BLaER1 treated with 17β-estradiol and CSF1 and Interleukin-3, amounts not matched to agents 10 nM and 100 nM (cell line): ENCODE measurements at regions not wholly inside any gene's neighbourhood (a gene's known extent, or its start where the extent isn't known, plus 50 kb on each side); places are given as distances from the start of the nearest gene placed in this dataset.
A peak's percentile ranks its signal among the peaks of the same experiment; 100 is the strongest.

ENCODE experiments used
- H3K27ac ChIP-seq, 11 experiments: shearing (Covaris generic); formaldehyde crosslinking; 2 replicates each; pipeline ENCODE4 v1.8.1; 2022
- H3K27me3 ChIP-seq, 11 experiments: shearing (Covaris generic); formaldehyde crosslinking; 2 replicates each; pipeline ENCODE4 v1.8.1; 2022
- H3K36me3 ChIP-seq, 11 experiments: shearing (Covaris generic); formaldehyde crosslinking; 2 replicates each; pipeline ENCODE4 v1.8.1; 2022
- H3K4me1 ChIP-seq, 10 experiments: shearing (Covaris generic); formaldehyde crosslinking; 2 replicates each; pipeline ENCODE4 v1.8.1; 2022
- H3K4me2 ChIP-seq, 11 experiments: shearing (Covaris generic); formaldehyde crosslinking; 2 replicates each; pipeline ENCODE4 v1.8.1; 2022
- H3K4me3 ChIP-seq, 10 experiments: shearing (Covaris generic); formaldehyde crosslinking; 2 replicates each; pipeline ENCODE4 v1.8.1; 2022
- H3K9ac ChIP-seq, 11 experiments: shearing (Covaris generic); formaldehyde crosslinking; 2 replicates each; pipeline ENCODE4 v1.8.1; 2022
- H3K9me3 ChIP-seq, 11 experiments: shearing (Covaris generic); formaldehyde crosslinking; replicated peaks in 1 of 11; 2 replicates each; pipeline ENCODE4 v1.8.1; 2022
- H4K20me1 ChIP-seq, 11 experiments: shearing (Covaris generic); formaldehyde crosslinking; 2 replicates each; pipeline ENCODE4 v1.8.1; 2022
- Cebpa-rat ChIP-seq, 11 experiments: shearing (Covaris generic); IDR thresholded peaks; 2 replicates each; pipeline ENCODE4 v1.8.1; 2022

GRCh38 chr15:58287891-58288290 is 143.9 kb upstream of the LIPC start:
- Histone ChIP-seq H3K4me1 (peaks cover 0 to 15% (median 1%) of the 10 kb centered on the region in 10 experiments; a peak in 7 of 20 replicates), H3K9me3 (peaks cover 16 to 24% (median 17%) of the 10 kb centered on the region in 11 experiments), H3K36me3 (0 out of 22 replicates have a peak, but pooled peaks cover 0 to 7% (median 0%) of the 10 kb centered on the region in 11 experiments), H3K4me2 (no peak overlapping the region), H3K27me3 (no peaks in the 10 kb centered on the region), H3K9ac (no peak overlapping the region), H4K20me1 (no peaks in the 10 kb centered on the region), H3K27ac (no peak overlapping the region), H3K4me3 (no peak overlapping the region)
- no peak for TF ChIP-seq Cebpa-rat (IDR thresholded peaks at IDR 0.05)

- H3K27ac ChIP-seq, result no peak overlapping the region
- peaks cover 0 to 13% (median 1%) of the 10 kb centered on the region in 10 experiments; a peak in 7 of 20 replicates for H3K4me1 ChIP-seq
- H3K36me3 ChIP-seq, result 0 out of 22 replicates have a peak, but pooled peaks cover 0 to 7% (median 0%) of the 10 kb centered on the region in 11 experiments
- no peak overlapping the region for H3K9ac ChIP-seq
- no peak for TF ChIP-seq Cebpa-rat (IDR thresholded peaks at IDR 0.05)
- H3K27me3 ChIP-seq, result no peaks in the 10 kb centered on the region
- H3K9me3 ChIP-seq, result peaks cover 18 to 31% (median 24%) of the 10 kb centered on the region in 11 experiments
- no peaks in the 10 kb centered on the region for H4K20me1 ChIP-seq
- H3K4me2 ChIP-seq, result no peak overlapping the region
- no peak overlapping the region for H3K4me3 ChIP-seq
Measured at GRCh38 chr15:58288592-58288991, 143.2 kb upstream of the LIPC start.

- no peak overlapping the region for H3K4me2 ChIP-seq
- H3K27ac ChIP-seq, result no peak overlapping the region
- no peaks in the 10 kb centered on the region for H4K20me1 ChIP-seq
- H3K4me1 ChIP-seq, result peaks cover 0 to 20% (median 5%) of the 10 kb centered on the region in 10 experiments; a peak in 11 of 20 replicates
- no peaks in the 10 kb centered on the region for H3K27me3 ChIP-seq
- 0 out of 22 replicates have a peak, but pooled peaks cover 0 to 7% (median 0%) of the 10 kb centered on the region in 11 experiments for H3K36me3 ChIP-seq
- no peak overlapping the region for H3K9ac ChIP-seq
- H3K9me3 ChIP-seq, result peaks cover 20 to 42% (median 30%) of the 10 kb centered on the region in 11 experiments
- no peak for TF ChIP-seq Cebpa-rat (IDR thresholded peaks at IDR 0.05)
- H3K4me3 ChIP-seq, result no peak overlapping the region
Measured at GRCh38 chr15:58291848-58292247, 139.9 kb upstream of the LIPC start.

GRCh38 chr15:58292751-58293175 is 139.0 kb upstream of the LIPC start:
- TF ChIP-seq Cebpa-rat (IDR thresholded peaks at IDR 0.05), result no peak
- Histone ChIP-seq H3K27ac (no peak overlapping the region), H3K4me1 (peaks cover 0 to 20% (median 11%) of the 10 kb centered on the region in 10 experiments; a peak in 16 of 20 replicates), H3K36me3 (0 out of 22 replicates have a peak, but pooled peaks cover 0 to 7% (median 0%) of the 10 kb centered on the region in 11 experiments), H3K9me3 (peaks cover 20 to 51% (median 34%) of the 10 kb centered on the region in 11 experiments), H3K4me2 (no peak overlapping the region), H3K9ac (no peak overlapping the region), H3K4me3 (no peak overlapping the region), H4K20me1 (no peaks in the 10 kb centered on the region), H3K27me3 (no peaks in the 10 kb centered on the region)

DNA sequence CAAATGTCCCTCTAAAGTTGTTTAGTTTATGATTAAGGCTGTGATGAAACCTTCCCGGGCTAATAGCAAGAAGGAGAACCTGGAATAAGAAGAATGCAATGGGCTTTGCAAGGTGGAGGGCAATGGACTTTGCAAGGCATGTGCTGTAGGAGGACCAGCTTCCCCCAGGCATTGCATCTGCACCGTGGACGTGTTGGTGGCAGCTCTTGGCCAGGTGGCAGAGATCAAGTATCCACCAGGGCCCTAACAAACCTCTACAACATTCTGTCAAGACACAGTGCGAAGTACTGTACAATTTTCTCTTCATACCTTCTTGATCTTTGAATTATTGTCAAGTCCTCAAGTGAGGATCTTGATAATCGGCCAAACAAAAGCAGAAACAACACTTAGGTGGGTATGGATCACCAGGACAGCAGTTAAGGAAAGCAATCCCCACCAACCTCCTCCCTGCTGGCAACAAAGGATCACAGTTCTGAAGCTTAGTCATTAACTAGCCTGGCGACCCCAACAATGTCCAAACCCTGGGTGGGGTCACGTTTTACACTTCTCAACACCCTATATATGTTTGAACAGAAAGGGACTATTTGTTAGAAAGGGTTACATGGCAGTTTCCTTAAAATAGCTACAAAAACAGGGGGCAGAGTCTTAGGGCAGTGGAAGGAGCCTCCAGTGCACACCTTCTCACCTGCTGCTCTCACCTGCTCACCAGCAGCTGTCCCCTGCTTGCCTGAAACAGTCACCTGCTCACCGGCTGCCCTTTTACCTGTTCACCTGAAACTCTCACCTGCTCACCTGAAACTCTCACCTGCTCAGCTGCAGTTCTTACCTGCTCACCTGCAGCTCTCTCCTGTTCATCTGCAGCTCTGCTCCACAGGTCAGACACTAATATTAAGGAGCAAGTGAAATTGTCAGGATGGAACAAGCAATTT is 137.9 kb upstream of the LIPC start:
- Histone ChIP-seq H3K4me1 (peaks cover 5 to 27% (median 20%) of the 10 kb centered on the region in 10 experiments), H3K4me3 (no peak overlapping the region), H3K9ac (no peak overlapping the region), H4K20me1 (no peaks in the 10 kb centered on the region), H3K9me3 (peaks cover 20 to 59% (median 35%) of the 10 kb centered on the region in 11 experiments), H3K36me3 (0 out of 22 replicates have a peak, but pooled peaks cover 0 to 7% (median 0%) of the 10 kb centered on the region in 11 experiments), H3K27ac (no peak overlapping the region), H3K4me2 (no peak overlapping the region), H3K27me3 (no peaks in the 10 kb centered on the region)
- TF ChIP-seq Cebpa-rat (IDR thresholded peaks at IDR 0.05), result no peak

GRCh38 chr15:58294681-58295254 is 137.0 kb upstream of the LIPC start:
- no peaks in the 10 kb centered on the region for H4K20me1 ChIP-seq
- no peak overlapping the region for H3K4me2 ChIP-seq
- peaks cover 14 to 35% (median 28%) of the 10 kb centered on the region in 10 experiments for H3K4me1 ChIP-seq
- no peak for TF ChIP-seq Cebpa-rat (IDR thresholded peaks at IDR 0.05)
- H3K4me3 ChIP-seq, result no peak overlapping the region
- 0 out of 22 replicates have a peak, but pooled peaks cover 0 to 7% (median 0%) of the 10 kb centered on the region in 11 experiments for H3K36me3 ChIP-seq
- H3K27me3 ChIP-seq, result no peaks in the 10 kb centered on the region
- H3K9ac ChIP-seq, result no peak overlapping the region
- peaks cover 27 to 68% (median 40%) of the 10 kb centered on the region in 11 experiments for H3K9me3 ChIP-seq
- H3K27ac ChIP-seq, result no peak overlapping the region

GRCh38 chr15:58295637-58296215 is 136.1 kb upstream of the LIPC start:
- H3K36me3 ChIP-seq, result 0 out of 22 replicates have a peak, but pooled peaks cover 0 to 7% (median 0%) of the 10 kb centered on the region in 11 experiments
- H3K4me3 ChIP-seq, result no peak overlapping the region
- H3K9me3 ChIP-seq, result peaks cover 36 to 76% (median 49%) of the 10 kb centered on the region in 11 experiments
- no peak overlapping the region for H3K27ac ChIP-seq
- no peaks in the 10 kb centered on the region for H3K27me3 ChIP-seq
- H3K9ac ChIP-seq, result no peak overlapping the region
- TF ChIP-seq Cebpa-rat (IDR thresholded peaks at IDR 0.05), result no peak
- H4K20me1 ChIP-seq, result no peaks in the 10 kb centered on the region
- peak overlapping the region in 4 of 11 experiments; percentile 5 to 31 (median 10); a peak in 5 of 22 replicates for H3K4me2 ChIP-seq
- H3K4me1 ChIP-seq, result peaks cover 14 to 42% (median 28%) of the 10 kb centered on the region in 10 experiments

GRCh38 chr15:58296276-58296675 is 135.5 kb upstream of the LIPC start:
- no peak overlapping the region for H3K4me3 ChIP-seq
- no peak overlapping the region for H3K9ac ChIP-seq
- TF ChIP-seq Cebpa-rat (IDR thresholded peaks at IDR 0.05), result no peak
- no peaks in the 10 kb centered on the region for H4K20me1 ChIP-seq
- H3K4me2 ChIP-seq, result peak overlapping the region in 3 of 11 experiments; percentile 5 to 31 (median 15); a peak in 3 of 22 replicates
- peaks cover 41 to 76% (median 54%) of the 10 kb centered on the region in 11 experiments for H3K9me3 ChIP-seq
- H3K4me1 ChIP-seq, result peaks cover 14 to 42% (median 27%) of the 10 kb centered on the region in 10 experiments
- H3K36me3 ChIP-seq, result peaks cover 0 to 7% (median 0%) of the 10 kb centered on the region in 11 experiments; a peak in 1 of 22 replicates
- H3K27ac ChIP-seq, result no peak overlapping the region
- no peaks in the 10 kb centered on the region for H3K27me3 ChIP-seq
